Activated CD8-positive, alpha-beta memory T cell treated with anti-CD3 and anti-CD28 coated beads for 4 hours (primary cell): ENCODE measurements at regions not wholly inside any gene's neighbourhood (a gene's known extent, or its start where the extent isn't known, plus 50 kb on each side); places are given as distances from the start of the nearest gene placed in this dataset.
"Not testable (repeated sequence)": the region's sequence is repeated elsewhere in the genome, so short reads cannot be mapped to it uniquely, and the experiment has no call there.

ENCODE experiments used
- DNase-seq, 2 donors: peaks; one replicate each; pipeline ENCODE4 v3.0.0-alpha.2; 2020; ENCODE audit warnings: low read depth in 2 of 2

DNA sequence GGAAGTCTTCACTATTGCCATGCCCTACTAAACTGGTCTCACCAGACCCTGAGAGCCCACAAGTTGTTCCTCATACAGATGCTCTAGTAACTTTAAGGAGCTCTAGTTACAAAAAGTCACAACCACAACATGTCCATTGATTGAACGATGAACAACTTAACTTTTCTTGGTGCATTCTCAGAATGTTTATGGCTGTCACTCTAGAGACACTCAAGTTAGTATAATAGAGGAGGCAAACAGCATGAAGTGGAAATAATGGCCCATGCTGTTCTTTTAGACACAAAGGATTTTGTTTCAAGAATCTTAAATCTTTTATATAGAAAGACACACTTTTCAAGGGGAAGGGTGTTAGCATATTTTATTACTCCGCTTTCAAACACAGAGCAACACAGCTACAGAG lies 934.4 kb downstream of the HACE1 start:
- no peak for DNase-seq

DNA sequence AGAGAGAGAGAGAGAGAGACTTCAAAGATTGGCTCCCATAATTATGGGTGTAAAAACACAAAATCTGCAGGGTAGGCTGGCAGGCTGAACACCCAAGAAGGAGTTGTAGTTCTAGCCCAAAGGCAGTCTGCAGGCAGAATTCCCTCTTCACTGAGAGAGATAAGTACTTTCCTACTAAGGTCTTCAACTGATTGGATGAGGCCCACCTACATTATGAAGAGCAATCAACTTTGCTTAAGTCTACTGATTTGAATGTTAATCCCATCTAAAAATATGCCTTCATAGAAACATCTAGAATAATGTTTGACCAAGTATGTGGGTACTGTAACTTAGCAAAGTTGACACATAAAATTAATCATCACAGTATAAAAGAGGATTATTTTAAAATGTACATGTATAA lies 949.7 kb downstream of the HACE1 start:
- DNase-seq, result no peak

- no peak for DNase-seq
These were observed 950.8 kb downstream of the HACE1 start for GRCh38 chr6:103908898-103909297.

DNA sequence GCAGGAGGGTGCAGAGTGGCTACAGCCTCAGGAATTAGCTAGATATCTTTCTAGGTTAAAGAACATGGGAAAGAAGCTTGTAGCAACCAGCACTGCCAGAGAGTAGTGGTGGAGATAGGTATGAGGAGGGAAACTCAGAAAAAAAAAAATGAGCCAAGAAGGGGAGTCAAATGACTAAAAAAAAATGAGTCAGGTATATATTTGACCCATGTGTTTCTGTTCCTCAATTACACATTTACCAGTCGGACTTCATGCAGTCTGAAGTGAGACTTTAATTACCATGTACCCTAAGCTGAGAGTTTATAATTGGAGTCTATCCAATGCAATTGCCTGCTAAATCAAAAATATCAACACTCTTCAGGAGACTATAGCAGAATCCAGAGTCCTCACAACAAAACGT lies 964.6 kb downstream of the HACE1 start:
- no peak for DNase-seq

DNA sequence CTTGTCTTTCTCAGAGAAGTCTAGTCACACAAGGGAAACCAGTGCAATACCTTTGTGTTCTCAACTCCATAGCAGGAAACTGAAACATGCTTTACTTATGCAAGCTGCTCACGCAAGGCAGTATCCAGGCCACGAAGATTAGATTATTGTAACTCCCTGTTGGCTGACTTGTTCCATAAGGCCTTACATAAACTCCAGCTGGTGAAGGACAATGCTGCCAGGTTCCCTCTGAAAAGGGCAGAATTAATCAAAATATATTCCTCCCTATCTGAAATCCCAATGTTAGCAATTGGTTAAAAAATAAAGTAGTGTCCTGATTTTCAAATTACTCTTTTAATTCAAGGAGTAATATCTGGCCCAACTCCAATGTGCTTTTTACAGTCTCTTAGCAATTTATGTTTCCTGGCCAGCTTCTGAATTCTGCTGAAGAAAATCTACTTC lies 966.6 kb downstream of the HACE1 start:
- DNase-seq, result no peak

DNA sequence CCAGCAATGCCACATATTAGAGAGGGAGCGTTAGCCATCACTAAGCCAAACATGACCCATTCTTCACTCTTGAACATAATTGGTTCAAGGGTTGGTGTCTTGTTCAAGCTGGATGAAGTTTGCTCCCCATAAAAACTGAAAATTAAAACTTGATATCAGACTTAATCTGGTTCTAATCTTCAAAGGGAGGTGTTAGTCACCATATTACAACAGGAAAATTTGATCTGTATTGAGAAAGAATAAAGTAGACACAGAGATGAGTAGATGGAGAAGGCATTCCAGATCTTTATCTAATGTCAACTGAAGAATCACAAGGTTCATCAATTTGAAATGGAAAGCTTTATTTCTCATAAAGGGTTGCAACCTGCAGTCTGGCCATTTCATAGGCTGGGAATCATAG lies 972.8 kb downstream of the HACE1 start:
- no peak for DNase-seq

GRCh38 chr6:103885446-103885845 lies 974.3 kb downstream of the HACE1 start:
- DNase-seq, result no peak

GRCh38 chr6:103879800-103880199 lies 979.9 kb downstream of the HACE1 start:
- DNase-seq, result no peak

- DNase-seq, result no peak
These were observed 984.5 kb downstream of the HACE1 start for GRCh38 chr6:103875221-103875620.

DNA sequence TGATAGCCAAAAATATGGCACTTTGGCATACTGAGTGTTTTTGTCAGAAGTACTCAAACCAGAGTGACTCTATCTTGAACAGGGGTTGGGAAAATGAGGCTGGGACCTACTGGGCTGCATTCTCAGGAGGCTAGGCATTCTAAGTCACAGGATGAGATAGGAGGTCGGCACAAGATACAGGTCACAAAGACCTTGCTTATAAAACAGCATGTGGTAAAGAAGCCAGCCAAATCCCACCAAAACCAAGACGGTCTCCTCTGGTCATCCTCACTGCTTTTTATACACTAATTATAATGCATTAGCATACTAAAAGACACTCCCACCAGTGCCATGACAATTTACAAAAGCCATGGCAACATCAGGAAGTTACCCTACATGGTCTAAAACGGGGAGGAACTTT lies 985.1 kb downstream of the HACE1 start:
- no peak for DNase-seq

DNA sequence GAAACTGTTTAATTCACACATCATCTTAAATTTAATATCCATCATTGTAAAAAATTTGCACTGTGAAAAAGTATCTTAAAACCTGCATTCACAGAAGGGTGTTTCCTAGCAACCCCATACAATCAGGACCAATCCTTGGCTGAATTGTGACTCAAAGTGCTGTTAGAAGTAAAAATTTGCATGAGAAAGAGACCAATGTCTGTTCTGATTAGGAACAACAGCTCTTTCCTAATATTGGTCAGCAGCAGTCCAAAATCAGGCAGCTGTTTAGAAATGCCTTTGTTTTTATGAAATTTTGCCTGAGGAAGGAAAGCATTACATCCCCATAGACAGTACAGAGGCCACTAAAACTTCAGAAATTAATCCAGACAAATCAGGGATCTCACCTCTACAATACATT lies 987.0 kb downstream of the HACE1 start:
- DNase-seq, result no peak

- DNase-seq, result no peak
These were observed 987.5 kb downstream of the HACE1 start for GRCh38 chr6:103872233-103872632.

DNA sequence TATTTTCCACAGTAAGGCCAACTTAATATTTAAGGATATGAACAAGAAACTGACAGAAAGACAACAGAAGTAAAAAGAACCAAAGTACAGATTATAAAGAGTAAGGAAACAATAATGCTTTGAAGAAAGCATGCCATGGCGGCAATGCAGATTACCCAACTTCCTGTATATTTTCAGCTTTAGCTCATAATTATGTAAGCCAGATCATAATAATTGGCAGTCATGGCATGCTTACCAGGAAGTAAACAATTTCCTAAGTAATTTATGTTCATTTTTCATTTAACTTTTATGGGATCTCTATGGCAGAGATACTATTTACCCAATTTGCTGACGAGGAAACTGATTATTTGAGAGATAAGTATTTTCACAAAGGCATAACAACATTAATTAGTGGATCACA lies 988.7 kb downstream of the HACE1 start:
- DNase-seq, result no peak

DNA sequence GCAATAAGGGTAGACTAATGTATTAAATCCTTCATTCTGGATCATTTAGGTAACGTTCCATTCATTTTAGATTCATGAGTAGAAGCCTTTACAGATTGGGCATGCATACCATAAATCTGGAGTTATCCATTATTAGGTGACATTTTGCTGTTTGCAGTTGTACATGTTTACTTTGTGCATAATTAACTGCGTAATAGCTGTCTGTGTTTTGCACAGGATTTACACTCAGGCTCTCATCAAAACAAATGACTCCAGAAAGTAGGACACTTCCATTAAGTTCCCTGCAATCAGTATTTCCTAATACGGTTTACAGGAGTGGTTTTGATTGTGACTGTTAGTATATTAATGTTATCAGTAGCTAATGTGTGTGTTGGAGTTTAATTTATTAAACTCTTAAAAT lies 997.4 kb downstream of the HACE1 start:
- DNase-seq, result no peak

DNA sequence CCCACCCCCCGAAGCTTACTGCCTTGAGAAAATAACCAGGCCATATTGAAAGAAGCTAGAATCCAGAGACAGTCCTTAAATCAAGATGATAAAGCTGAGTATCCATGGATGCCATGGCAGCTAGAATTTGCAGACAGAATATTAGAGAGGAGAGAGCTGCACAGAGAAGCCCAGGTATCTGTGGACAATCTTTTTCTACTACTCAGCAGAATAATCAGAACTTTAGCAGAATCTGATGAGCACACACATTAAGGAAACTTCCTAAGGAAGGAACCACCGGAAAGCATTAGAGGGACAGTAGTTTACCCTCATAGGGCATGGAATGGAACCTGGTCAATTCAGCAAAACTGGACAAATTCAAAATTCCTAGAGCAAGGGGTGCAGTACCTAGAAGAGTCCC lies 1001.7 kb downstream of the HACE1 start:
- DNase-seq, result no peak

DNA sequence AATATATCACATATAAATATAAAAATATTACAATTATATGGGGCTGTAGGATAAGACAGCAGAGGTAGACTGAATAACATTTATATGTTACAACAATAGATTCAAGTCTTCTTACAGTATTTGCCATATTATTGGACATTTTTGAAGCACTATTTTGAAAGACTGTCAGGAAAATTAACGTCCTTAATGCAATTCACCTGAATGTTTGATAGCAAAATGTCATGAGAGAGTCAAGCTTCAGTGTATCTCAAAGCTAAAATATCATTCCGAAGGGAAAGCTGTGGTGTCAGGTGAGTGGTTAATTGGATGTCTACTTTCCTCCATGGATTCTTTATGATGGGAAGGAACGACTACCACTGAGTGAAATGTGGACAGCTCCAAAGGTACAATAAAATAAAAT lies 1004.0 kb downstream of the HACE1 start:
- no peak for DNase-seq

DNA sequence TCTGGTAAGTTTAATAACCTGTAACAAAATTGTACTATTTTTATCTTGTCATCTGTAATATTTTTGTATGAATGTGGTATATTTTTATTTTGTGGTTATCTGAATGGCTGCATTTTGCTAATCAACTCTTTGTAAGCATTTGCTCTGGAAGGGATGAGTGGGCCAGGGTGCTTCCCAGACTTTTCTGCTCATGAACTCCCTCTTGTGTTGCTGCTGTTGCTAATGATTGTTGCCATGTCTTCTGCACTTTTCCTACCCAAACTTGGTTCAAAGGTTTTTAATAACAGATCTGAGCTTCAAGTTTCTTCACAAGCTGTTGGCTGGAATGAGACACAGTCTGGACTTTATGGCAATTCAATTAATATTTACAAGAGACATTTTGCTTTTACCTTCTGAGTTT lies 1005.7 kb downstream of the HACE1 start:
- DNase-seq, result no peak

- no peak for DNase-seq
These were observed 1021.3 kb downstream of the HACE1 start for GRCh38 chr6:103838457-103838856.

DNA sequence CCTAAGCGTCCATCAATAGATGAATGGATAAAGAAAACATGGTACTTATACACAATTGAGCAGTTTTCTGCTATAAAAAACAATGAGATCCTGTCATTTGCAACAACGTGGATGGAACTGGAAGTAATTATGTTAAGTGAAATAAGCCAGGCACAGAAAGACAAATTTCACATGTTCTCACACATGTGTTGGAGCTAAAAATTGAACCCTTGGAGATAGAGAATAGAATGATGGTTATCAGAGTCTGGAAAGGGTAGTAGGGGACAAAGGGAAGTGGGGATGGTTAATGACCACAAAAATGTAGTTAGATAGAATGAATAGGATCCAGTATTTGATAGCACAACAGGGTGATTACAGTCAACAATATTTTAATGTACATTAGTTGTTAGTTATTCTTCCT lies 1033.5 kb downstream of the HACE1 start:
- DNase-seq, result no peak

- DNase-seq, result no peak
These were observed 1039.6 kb downstream of the HACE1 start for GRCh38 chr6:103820148-103820547.

DNA sequence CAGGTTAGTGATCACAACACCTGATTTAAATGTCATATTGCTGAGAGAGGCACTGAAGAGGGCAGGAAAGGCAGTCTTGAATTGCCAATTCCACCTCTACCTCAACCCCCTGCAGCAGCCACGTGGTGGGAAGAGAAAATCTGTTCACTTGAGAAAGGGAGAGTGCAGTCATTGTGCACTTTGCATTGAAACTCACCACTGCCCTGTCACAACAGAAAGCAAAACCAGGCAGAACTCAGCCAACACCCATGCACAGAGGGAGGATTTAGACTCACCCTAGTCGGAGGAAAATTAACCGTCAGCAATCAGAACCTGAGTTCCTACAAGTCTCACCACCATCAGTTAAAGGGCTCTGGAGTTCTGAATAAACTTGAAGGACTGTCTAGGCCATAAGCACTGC lies 1040.2 kb downstream of the HACE1 start:
- DNase-seq, result no peak

DNA sequence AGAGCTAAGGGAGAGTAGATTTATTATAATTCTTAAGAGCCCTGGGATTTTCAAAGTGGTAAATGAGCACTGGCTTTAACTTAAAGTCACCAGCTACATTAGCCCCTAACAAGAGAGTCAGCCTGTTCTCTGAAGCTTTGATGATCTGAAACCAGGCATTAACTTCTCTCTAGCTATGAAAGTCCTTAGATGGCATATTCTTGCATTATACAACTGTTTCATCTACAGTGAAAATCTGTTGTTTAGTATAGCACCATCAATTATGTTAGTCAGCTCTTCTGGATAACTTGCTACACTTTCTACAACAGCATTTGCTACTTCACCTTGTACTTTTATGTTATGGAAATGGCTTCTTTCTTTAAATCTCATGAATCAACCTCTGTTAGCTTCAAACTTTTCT lies 1046.7 kb downstream of the HACE1 start:
- DNase-seq, result no peak

- DNase-seq, result not testable (repeated sequence)
These were observed 1057.7 kb downstream of the HACE1 start for GRCh38 chr6:103801901-103802479.

- DNase-seq, result no peak
These were observed 1059.6 kb downstream of the HACE1 start for GRCh38 chr6:103799971-103800670.
